HG03442 (cell line): ENCODE measurements at regions not wholly inside any gene's neighbourhood (a gene's known extent, or its start where the extent isn't known, plus 50 kb on each side); places are given as distances from the start of the nearest gene placed in this dataset.

Experiments used
- ATAC-seq: cut with Tn5 transposase; IDR thresholded peaks from one replicate; pipeline ENCODE4 v1.9.1; 2021; ENCODE audit warnings: mild to moderate bottlenecking, moderate library complexity; ENCODE audit not compliant: unreplicated experiment

DNA sequence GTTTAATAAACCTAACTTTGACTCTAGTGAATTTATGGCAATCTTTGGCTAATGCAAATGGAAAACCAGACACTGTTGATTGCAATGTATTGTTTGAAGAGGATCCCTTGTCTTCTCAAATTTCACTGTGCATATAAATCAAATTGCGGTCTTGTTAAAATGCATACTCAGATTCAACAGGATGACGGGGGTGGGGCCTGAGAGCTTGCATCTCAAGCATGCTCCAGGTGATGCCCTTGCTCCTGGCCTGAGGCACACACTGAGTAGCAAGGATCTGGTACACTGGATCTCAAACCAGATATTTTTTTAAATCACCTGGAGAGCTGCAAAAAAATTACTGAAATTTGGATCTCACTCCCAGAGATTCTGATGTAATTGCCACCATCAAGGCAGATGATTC, 463.7 kb downstream of the DNAH5 start:
- no peak for ATAC-seq

DNA sequence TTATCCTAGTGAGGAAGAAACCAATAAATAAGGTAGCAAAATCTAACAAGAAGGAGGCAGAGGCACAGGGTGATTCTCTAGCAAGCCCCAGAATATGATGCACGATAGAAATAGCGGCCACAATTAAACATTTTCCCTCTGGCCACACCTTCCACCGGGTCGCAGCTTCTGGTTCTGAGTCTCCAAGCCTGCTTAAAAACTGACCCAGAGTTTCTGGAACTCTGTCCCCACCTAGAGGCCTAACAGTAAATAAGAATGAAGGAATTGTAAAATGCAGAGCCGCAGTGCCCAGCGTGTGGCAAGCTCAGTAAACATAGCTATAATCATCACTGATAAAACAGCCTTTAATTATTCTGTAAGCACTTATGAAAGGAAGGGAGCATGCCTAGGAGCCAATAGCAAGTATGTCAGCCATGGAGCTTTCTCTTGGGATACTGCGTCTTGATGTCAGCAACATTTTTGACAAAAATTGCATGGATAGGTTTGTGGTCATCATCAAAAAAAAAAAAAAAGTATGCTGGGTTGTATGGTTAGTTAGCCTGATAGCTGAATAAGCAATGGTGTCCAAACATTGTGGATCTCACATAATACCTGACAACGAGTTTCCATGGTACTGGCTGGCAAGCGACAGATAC, 465.5 kb downstream of the DNAH5 start:
- ATAC-seq: no peak

DNA sequence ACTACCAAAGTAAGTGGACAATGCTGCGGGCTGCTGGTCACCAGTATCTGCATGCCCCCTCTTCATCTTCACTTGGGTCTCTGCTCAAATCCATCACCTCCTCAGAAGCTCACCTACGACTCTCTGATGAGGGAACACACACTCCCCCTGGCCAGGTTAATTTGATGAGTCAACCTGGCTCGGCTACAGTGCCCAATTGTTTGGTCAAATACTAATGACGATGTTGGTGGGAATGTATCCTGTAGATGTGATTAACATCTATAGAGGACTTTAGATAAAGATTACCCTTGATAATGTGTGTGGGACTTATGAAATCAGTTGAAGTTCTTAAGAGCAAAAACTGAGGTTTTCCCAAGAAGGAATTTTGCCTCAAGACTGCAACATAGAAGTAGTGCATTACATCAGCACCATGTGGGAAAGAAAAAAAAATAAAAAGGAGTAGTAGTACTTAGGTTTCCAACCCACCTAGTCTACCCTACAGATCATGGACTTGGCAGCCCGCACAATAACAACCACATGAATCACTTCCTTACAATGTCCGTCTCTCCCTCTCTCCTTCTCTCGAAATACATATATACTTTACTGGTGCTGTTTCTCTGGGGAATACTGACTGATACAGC, 467.3 kb downstream of the DNAH5 start:
- ATAC-seq: no peak

DNA sequence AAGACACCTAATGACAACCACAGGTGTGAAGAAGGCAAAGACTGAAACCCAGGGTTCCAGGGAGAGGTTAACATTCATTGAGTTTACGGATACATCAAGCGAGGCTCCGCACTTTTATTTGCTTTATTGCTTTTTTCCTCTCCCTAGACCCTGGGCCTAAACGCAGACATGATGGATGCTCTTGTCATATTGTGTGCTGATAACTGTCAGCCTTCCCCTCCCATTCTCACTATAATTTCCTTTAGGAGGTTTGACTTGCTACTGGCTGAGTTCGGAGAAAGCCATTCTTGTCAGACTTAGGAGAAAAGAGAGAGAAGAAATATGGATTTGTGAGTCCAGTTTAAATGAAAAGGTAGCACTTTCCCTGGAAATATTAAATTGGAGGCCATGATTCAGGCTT, 471.6 kb downstream of the DNAH5 start:
- ATAC-seq: no peak

DNA sequence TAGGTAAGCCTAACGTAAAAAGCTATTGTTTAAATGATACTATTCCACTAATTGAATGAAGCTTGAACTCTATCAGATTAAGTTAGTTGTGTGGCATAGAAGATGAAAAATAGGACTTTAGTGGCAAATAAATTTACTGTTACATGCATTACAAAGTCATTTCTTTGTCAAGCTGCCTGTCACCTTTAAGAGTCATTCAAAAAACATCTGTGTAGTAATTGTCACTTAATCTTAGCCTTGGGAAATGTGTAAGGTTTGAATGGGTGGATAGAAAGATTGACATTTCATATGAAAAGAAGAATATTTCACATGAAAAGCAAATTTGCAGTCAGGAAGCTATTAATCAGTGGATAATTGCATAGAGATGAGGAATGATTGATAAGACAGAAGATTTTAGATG, 473.5 kb downstream of the DNAH5 start:
- ATAC-seq: no peak

DNA sequence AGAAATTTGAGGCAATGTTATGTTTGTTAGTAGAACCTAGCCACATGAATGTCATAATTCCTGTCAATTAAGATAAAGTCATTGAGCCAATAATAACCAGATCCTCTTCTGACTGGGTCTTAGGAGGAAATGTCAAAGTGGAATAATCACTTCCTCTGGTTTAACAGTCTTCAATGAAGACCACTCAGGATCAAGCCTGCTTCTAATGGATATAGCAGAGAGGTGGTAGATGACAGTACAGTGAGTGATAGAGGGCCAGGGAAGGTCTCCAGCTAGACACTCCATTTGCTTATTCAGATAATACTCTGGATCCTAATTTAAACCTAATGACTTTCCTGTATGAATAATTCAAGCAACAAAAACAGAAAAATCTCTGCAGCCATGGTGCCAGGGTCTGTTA, 474.2 kb downstream of the DNAH5 start:
- ATAC-seq: no peak

DNA sequence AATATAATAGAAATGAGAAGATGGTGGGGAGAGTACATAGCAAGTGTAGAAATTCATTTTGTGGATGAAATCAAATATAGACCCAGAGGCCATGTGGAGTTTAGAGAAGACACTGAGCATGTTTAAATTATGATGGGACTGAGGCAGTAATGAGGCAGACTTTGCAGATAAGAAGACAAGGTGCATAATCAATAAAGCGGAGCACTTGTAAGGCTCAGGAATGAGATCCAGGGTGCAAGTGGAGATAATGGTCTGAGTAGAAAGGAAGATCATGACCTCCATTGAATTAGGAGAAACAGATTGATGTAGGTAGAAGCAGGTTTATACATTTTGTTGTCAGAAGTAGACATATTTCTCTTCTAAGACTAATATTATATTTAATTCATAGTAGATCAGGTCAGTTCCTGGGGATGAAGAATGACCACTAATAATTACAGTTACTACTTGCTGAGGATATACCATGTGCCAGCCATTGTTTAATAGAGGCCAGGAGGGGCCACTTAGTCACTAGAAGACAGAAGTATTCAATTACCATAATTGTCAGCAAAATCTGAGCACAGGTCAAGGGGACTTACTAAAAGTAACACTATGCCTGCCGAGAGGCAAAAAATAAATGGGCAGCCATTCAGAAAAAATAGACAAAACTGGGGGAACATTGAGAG, 479.8 kb downstream of the DNAH5 start:
- ATAC-seq: no peak

DNA sequence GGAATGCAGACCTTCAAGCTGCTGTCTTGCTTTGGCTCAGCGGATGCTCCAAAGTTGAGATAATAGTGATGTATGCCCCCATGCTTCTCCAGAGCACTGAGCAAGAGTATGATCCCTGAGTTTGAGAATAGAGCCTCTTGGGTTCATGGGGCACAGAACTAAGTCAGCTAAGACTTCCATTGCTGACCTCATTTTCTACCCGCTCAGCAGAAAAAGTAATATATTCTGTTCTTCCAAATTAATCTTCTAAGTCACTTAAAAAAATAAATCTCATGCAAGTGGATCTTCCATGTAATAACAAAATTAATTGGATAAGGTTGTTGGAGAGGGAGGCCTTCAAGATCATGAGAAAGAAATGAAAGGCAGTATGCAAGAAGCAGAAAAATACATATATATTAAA, 483.9 kb downstream of the DNAH5 start:
- ATAC-seq: no peak

DNA sequence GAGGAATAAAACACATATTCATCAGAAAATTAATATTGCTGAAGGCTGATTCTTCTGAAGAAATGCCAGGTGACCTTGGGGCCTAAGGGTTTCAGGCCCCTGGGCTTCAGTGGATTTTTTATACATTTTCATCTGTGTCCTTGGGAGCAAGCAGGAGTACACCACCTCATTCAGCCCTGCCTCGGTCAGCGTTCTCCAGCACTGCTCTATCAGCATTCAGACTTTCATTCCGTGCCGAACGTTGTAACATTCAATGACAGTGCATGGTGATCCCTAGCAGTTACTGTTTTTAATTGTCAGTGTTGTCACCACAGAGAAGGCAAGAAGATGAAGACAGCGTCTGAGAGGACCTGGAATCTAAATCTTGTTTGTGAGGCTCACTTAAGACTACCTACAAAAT, 490.4 kb downstream of the DNAH5 start:
- ATAC-seq: no peak

DNA sequence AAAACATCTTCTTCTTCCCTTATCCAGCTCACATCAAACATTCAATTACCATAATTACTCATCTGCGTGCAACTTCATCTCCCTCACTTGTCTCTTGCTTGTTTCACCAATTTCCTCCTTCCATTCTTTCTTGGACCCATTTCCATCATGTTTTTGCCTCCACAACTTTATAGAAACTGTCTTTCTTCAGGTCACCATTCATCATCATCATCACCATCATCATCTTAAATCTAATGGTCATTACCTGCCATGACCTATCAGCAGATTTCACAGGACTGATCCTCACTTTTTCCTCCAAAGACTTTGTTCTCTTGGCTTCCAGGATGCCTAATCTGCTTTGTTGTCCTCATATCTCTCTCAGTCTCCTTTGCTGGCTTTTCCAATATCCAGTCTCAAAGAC, 495.6 kb downstream of the DNAH5 start:
- no peak for ATAC-seq

DNA sequence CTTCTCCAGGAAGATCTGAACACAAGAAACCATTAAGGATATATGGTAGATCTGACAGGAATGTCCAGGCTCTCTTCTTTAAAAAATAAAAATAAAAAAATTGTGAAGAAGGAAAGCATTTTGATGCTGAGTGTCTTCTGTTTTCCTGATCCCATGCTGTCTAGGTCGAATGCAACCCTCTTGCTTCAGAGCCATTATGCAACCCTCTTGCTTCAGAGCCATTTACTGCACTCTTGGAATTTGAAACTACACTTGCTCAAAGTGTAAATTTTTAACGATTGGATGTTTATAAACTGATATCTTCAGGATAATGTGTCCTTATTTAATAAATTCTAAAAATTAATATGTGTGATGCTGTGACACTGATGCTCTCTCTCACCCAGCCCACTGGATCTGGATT, 505.1 kb downstream of the DNAH5 start:
- no peak for ATAC-seq

DNA sequence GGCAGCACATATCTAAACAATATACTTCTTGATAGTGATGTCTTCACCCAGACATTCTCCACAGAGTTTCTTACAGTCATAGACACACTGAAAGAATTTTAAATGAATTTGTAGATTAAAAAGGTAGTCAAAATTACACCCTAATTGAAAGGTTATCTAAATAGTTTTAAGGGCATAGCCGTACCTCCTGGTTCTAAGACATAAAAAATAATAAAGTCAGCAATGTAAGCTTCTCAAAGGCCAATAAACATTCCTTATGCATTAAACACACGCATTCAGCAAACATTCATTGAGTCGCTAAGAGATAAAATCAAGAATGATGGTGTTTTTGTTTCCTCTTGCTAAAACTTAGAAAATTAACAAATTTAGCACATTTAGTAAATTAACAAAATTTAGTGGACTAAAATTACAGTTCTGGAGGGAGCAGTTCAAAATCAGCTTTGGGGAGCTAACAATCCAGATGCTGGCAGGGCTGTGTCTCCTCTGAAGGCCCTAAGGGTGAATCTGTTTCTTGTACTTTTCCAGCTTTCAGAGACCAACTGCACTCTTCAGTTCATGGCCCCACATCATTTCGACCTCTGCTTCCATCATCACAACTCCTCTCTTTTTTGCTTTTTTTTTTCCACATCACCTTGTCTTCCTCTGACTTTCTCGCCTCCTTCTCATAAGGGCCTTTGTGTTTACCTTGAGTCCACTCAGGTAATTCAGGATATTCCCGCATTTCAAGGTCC, 516.5 kb downstream of the DNAH5 start:
- no peak for ATAC-seq

DNA sequence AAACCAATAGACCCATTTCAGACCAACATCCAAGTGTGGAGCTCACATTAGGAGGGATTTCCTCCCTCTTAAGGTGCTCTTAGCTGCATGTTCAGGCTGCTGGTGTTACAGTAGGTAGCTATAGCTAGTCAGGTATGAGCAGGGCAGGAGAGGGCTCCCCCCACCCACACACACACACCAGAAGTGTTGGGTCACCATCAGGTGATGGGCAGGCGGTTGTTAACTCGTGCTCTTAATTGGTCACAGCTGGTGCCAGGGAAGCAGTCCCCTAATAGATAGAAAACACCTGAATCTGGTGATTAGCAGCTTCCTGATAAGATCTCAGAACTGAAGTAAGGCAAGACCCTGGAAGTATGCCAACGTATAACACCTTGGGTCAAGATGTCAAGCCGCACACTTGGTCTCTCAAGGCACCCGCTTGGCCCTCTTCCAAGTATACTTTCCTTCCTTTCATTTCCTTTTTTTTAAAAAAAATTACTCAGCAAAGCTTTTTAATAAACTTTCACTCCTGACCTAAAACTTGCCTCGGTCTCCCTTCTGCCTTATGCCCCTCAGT, 532.4 kb downstream of the DNAH5 start:
- no peak for ATAC-seq

DNA sequence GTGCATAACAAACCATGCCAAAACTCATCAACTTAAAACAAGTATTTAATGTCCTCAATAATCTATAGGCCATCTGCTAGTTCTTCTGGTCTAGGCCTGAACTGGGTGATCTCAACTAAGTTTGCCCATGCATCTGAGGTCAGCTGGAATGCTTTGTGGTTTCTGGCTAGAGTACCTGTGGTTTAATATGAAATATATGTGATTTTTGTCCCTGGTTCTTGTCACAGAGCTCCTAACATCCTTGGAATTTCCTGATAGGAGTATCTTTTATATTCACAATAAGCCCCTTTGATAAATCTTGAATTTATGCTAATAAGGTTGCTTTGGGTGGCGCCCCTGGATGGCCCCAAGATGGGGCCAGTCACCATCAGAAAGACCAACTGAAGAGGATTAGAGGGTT, 535.9 kb downstream of the DNAH5 start:
- no peak for ATAC-seq

DNA sequence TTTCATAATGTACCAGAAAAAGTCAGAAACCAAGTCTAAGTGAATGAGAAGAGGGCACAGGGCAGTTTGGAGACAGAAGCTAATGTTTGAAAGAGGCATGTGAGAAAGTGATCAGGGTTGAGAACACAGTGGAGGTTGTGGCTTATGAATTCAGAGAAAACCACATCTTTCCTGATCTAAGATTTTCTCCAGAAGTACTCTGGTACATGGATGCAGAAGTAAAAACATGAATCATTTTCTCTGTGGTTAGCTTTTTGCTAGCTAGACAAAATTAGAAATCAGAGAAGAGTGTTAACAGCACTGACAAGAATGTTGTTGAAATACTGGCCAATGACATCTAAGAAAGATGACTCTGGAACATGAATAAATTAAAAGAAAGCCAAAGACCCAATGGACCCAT, 541.1 kb downstream of the DNAH5 start:
- ATAC-seq: no peak

DNA sequence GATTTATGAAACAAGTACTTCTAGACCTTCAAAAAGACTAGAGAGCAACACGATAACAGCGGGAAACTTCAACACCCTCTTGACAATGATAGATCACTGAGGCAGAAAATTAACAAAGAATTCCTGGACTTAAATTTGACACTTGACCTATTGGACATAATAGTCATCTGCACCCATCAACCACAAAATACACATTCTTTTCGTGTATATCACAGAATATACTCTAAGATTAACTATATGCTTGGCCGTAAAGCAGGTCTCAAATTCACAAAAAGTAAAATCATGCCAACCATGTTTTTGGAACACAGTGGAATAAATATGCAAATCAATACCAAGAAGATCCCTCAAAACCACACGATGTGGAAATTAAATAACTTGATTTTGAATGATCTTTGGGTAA, 559.4 kb downstream of the DNAH5 start:
- no peak for ATAC-seq

DNA sequence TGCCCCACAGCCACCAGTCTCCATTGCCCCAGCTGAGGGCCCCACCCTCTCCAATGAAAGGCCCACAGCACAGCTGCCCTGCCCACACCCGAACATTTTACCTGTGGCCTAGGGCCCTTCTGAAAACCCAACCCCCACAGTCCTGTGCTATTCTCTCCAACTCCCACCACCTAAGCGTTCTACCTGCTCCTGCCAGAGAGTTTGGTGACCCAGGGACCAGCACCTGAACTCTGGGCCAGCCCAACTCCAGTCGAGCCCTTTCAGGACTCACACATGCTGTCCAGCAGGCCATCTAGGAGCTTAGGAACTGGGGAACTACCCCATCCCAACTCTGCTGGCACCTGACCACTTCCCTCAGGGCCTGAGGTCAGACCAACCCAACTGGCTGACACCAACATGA, 562.3 kb downstream of the DNAH5 start:
- no peak for ATAC-seq

DNA sequence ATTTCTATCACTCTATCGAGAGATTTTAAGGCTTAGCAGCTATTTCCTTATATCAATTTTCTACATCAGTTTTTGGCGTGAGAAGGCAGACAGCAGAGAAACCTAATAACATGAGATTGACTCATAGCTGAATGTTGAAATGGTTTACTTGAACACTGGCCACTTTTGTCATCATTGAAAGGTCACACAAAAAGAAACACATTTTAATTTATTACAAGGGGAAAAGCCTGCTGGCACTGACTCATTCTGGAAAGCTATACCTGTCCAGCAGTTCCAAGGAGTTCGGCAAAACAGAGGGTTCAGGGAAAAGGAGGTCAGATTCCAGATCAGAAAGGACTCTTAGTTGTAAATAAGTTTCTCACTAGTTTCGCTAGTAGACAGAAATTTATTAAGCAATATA, 566.4 kb downstream of the DNAH5 start:
- no peak for ATAC-seq

DNA sequence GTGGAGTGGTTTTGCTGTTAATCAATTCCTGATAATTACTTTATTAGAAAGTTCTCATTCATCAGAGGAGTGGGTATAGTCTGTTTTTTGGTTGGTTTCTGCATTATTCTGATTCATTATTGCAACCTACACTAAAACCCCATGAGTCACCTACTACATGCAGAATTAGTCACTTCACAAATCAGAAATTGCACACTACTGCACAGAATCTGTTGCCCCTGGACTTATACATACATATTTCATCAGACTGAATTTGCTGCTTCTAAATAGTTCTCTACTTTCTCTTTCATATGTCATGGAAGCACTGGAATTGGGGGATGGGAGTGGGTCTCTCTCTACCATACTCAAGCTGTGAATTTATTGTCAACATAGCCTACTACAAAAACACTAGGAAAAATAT, 585.1 kb downstream of the DNAH5 start:
- ATAC-seq: no peak

DNA sequence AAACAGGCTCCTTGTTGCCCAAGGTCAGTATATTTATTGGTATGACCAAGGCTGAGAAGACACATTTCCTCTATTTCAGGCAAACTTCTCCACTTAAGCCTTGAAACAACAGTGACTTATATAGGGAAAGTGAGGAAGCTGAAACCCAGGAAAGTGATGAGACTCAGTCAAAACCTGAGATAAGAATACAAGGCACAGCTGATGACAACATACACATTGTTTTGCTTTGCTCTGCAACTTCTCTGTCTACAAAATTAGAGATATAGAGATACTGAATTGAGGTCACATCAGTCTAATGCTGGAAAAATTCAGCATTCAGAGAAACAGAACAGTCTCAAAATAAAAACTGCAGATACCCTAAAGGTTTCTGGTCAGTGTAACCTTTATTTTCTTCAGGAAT, 586.1 kb downstream of the DNAH5 start:
- no peak for ATAC-seq

DNA sequence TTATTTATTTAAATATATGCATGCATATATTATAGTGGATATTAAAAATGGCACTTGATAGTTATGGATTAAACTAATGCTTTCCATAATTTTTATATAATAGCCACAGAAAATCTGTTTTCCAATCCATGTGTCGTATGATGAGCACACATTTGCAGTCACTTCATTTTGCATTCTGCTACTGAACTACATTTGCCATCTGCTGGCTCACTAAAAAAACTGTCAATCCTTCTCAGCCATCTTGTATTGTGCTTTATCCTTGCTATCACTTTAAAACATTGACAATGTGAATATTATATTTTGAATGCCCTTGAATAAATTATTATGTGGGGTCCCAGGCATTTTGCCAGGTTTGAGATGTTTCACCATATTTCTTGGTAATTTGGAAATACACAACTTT, 586.6 kb downstream of the DNAH5 start:
- no peak for ATAC-seq

DNA sequence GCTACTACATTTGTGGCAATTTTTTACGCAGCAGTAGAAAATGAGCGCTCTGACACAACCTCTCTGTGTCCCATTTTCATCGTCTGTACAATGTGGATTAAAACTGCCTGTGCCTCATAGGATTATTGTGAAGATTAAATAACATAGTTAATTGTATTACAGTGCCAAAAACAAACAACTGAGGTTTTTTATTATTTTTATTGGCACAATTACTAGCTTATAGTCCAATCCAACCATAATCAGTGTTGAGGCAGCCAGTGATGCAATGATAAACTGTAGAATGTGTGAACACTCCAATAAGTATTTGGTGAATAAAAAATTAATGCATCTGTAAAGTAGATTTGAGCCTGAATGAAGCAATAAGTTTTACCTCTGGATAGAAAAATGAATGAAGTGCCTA, 588.3 kb downstream of the DNAH5 start:
- ATAC-seq: no peak
